ENCODE measurements at regions not wholly inside any gene's neighbourhood (a gene's known extent, or its start where the extent isn't known, plus 50 kb on each side); places are given as distances from the start of the nearest gene placed in this dataset.

DNA sequence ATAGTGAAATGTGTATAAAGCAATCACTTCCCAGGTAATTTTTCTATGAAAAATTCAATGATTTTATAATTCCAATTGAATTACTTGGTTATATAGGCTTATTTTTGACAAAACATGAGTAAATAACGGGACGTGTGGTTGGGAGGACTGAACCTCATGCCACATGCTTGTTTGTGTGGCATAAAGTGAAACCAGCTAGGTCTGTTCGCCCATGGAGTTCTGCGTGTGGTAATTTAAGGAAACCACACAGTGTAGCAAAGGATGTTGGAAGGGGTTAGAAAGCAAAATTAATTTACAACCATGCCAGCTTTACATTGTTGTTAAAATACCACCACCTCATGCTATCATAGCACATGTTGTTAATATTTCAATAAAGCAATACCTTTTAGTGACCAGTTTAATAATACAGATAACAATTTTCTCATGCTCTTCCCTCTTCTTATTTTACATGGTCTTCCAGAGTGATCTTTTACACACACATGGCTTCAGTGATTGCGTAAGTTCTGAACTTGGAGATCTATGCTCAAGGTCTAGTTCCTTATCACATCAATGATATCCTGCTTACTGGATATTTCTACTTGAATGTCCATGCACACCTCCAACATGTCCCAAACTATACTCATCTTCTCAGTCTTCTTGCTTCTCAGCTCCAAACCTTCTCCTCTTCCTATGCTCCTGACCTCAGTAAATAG lies 156.4 kb upstream of the ITGA4 start:
- DNase-seq (ENCODE audit: low read depth in 3 of 3, low spot score in 2 of 3): no peak

DNA sequence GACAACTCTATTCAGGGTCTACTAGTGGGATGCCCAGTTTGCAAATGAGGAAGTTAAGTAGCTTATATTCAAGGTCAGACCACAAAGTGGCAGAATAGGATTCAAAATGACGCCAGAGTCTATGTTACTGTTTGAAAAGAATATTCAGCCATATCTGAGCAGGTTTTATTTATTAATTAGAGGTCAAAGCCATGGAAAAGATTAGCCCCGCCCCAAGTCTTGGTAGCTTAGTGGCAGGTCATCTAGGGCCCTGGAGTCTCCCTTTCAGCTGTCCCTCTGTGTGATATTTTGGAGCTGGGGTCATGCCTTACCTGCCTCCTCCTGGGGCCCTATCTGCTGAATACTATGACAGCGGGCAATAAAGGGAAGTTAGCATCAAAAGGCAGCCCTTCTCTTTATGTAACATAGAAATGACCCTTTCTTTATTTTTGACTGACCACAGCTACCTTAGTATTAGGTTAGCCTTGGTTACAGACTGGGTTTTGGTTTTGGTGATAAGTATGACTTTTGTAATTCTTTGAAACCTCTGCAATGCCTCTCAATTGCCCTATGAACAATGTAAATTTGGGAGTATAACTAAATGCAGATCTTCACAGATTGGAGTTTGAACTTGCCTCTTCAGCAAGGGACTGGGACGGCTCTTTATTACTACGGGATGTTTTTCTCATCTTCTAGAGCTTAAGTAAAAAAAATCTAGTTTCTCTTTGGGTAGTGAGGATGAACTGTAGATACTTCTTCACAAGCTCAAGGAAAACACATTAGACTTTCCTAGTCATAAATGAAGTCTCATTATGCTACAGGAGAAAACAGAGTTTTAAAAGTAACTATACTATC lies 153.0 kb upstream of the ITGA4 start:
- DNase-seq (ENCODE audit: low read depth in 3 of 3, low spot score in 2 of 3): no peak

DNA sequence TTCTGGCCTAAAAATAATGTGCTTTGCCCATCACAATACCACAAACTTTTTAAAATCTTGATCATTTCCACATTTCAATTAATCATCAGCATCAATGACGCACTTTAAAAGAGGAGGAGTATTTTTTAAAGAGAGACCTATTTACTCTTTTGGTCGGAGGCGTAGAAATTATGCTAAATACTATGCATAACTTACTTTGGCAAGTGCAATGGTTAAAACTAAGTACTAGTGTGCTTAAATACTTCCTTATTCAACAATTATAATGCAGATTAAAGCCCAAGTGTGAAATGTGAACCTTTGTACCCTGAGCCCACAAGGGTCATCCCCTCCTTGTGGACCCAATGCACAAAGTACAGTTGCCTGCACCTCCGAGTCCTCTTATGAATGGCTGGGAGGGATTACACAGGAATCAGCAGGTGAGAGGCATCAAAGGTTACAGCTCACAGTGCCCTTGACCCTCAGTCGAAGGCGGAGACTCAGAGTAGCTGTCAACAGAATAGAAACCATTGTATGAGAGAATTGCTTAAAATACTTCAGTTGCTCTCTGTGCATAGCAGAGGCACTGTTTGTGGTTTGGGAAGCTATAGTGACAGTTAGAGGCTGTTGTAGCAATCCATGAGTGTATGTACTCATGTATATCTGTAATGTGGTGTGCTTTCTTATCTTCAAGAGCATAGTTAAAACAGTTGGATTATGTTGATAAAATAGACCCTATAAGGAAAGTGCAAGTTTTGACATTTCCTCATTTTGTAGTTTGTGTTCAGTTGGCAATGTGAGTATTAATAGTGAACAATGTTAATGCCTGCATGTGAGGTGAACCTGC lies 151.7 kb upstream of the ITGA4 start:
- DNase-seq (ENCODE audit: low read depth in 3 of 3, low spot score in 2 of 3): no peak

DNA sequence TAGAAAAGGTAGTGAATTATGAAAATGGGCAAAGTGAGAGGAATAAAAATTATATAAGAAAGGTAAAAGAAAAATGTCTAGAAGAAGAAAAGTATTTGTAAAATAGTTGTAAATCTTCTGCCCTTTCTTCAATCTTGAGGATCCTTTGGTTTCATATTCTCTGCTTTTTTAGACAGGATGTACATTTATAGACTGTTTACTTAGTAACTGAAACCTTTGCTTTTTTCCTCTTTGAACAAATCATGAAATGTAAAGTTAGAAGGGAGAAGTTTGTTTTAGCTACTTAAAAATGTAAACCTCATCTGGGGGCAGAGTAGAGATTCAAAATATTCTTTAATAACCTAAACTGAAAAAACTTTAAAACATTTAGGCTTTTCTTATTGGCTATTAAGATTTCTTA lies 150.4 kb upstream of the ITGA4 start:
- DNase-seq (ENCODE audit: low read depth in 3 of 3, low spot score in 2 of 3): no peak

DNA sequence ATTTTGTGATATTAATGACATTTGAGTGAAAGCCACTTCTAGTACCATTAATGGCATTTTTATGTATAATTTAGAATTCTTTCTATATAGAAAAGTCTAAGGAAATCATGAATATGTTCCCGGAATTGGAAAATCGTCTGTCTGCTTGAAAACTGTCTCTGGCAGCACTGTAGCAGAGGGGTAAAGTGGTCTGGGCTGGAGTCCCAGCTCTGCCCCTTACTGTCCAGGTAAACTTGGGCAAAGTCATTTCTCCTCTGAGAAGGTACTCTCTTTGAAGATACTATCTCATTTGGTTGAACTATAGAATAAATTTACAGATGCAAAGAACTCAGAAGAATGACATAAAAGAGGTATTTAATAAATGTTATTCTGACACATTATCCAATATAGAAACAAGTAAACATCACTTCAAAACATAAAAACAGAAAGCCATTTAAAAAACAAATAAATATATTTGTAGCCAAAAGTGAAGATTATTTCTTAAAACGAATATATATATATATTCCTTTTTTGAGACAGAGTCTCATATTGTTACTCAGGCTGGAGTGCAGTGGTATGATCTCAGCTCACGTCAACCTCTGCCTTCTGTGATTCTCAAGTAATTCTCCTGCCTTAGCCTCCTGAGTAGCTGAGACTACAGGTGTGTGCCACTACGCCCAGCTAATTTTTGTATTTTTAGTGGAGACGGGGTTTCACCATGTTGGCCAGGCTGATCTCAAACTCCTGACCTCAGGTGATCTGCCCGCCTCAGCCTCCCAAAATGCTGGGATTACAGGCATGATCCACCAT lies 149.8 kb upstream of the ITGA4 start:
- DNase-seq (ENCODE audit: low read depth in 3 of 3, low spot score in 2 of 3): no peak

DNA sequence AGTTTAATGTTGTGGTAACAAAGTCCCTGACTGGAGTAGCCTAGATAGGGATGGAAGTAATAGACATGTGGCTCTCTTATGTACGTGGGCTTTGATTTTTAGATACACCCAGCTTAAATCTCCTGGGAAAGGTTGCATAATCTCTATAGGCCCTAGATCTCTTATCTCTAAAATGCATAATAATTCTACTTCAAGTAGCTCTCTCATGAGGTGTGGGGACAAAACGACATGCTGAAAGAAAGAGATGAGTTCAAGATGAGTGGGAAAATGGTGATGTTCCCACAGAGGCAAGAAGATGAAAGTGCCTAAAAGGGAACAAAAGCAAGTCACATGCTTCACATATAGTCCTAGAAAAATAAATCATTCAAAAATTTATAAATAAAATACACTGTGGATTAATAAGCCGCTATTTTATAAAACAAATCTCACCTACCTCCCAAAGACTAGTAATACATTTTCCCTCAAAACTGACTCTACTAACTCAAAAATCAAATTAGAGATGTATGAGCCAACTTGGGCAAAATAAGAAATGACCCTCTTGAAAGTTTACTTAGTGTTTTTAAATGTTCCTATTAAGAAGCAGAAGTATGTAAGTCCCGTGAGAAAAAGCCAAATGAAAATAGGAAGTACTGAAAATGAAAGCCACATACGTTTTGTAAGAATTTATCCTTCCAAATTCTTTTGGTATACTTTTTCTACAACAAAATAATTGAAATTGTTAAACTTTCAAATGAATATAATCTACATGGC lies 148.2 kb upstream of the ITGA4 start:
- no peak for DNase-seq (ENCODE audit: low read depth in 3 of 3, low spot score in 2 of 3)

DNA sequence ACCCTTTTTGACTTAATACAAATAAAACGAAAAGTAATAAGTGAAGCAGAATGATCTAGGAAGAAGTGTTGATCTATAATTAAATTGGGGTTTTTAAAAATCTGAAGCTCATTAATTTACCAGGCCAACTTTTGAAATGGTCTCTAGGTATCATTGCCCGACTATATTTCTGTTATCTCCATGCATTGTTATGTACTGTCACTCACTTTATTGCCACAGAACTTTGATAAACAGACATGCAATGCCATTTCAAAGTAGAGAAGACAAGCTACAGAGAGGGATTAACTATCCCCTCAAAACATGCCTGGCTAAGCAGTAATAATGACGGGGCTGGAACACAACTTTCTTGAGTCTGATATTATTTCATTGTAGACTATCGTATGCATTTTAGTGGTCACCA lies 147.6 kb upstream of the ITGA4 start:
- no peak for DNase-seq (ENCODE audit: low read depth in 3 of 3, low spot score in 2 of 3)

DNA sequence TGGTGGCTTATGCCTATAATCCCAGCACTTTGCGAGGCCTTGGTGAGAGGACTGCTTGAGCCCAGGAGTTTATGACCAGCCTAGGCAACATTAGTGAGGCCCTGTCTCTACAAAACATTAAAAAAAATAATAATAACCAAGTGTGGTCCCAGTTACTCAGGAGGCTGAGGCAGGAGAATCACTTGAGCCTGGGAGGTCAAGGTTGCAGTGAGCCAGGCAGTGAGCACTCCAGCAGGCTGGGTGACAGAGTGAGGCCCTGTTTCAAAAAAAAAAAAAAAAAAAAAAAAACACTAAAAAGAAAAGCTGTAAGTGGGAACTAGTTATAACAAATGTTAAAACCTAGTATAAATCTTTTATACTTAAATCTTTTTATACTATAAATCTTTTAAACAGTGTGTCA lies 146.2 kb upstream of the ITGA4 start:
- no peak for DNase-seq (ENCODE audit: low read depth in 3 of 3, low spot score in 2 of 3)

DNA sequence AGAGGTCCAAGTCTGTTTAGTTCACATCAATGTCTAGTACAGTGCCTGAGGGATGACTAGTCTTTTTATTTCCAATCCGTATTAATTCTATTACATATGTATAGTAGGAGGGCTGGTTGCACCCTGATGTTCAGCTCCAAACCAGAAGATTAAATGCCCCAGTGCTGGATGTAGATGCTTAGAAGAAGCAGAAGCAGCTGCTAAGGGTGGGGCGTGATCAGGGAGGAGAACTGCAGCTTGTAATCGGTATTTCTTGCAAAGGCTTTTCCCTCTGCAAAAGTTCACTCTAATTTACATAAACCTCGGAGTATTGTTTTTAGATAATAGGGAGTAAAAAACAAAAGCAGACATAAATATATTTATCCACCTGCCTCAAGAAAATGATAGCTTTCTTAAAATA lies 145.3 kb upstream of the ITGA4 start:
- no peak for DNase-seq (ENCODE audit: low read depth in 3 of 3, low spot score in 2 of 3)

DNA sequence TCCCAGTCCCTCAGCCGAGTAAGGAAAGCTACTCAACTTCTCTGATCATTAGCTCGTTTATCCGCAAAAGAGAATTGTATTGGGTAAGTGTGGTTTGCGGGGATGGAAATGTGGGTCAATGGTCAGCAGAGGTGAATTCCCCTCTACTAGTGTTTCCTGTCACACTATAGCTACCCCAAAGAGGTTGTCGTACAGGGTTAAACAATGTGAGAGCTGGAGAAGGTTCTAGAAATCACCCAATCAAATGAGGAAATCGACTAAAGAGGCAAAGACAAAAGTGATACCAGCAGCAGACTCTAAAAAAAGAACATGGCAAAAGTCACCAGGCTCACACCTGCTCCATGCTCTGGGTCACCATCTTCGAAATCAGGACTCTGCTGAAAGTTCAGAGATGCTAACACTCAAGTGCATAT lies 144.7 kb upstream of the ITGA4 start:
- no peak for DNase-seq (ENCODE audit: low read depth in 3 of 3, low spot score in 2 of 3)

DNA sequence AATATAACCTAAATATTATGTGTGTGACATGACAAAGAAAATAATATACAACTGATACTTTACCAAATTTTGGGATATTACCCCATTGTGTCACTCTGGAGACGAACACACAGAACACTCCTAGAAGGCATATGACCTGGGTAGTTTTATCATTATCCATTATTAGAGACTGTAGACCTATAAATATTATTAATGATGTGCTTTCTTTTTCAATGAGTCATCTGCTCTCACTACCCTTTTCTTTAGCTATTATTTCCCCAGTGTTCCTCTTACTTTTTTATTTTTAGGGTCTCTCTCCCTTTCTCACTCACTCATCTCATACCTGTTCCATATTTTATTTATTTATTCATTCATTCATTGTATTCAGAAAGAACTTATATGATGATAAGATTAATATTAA lies 143.3 kb upstream of the ITGA4 start:
- DNase-seq (ENCODE audit: low read depth in 3 of 3, low spot score in 2 of 3): no peak

DNA sequence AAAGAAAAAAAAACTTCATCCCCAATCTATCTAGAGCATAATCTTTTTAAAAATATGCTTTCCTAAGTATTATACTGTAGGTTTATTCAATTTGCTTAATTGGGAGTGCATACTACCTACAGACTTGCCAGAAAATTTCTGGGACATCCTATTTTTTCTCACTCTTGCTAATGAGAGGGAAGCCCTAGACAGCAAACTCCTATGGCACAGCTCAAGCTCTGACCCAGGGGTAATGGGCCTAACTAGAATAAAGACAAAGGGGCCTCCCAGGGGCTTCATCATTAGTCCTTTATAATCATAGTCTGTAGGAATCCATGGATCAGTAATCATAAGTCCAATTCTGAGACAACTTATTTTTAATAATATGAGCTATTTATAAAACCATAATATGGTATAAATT lies 142.6 kb upstream of the ITGA4 start:
- no peak for DNase-seq (ENCODE audit: low read depth in 3 of 3, low spot score in 2 of 3)

DNA sequence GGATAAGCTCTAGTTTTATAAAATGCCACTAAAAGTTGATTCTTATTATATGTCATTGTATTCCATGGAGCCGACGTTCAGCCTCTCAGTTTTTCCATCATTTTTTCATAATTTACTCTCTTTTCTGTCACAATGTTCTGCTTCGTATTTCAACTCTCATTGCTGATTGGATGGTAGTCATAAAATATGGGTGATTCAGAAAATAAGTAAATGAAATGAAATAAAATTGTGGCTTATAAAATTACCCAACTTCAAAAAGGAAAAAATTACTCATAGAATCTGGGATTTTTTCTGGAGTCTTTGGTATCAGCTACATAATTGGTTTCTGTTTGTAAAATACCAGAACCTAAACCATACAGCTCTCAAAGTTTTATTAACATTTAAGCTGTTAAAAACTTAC lies 139.7 kb upstream of the ITGA4 start:
- DNase-seq (ENCODE audit: low read depth in 3 of 3, low spot score in 2 of 3): no peak

DNA sequence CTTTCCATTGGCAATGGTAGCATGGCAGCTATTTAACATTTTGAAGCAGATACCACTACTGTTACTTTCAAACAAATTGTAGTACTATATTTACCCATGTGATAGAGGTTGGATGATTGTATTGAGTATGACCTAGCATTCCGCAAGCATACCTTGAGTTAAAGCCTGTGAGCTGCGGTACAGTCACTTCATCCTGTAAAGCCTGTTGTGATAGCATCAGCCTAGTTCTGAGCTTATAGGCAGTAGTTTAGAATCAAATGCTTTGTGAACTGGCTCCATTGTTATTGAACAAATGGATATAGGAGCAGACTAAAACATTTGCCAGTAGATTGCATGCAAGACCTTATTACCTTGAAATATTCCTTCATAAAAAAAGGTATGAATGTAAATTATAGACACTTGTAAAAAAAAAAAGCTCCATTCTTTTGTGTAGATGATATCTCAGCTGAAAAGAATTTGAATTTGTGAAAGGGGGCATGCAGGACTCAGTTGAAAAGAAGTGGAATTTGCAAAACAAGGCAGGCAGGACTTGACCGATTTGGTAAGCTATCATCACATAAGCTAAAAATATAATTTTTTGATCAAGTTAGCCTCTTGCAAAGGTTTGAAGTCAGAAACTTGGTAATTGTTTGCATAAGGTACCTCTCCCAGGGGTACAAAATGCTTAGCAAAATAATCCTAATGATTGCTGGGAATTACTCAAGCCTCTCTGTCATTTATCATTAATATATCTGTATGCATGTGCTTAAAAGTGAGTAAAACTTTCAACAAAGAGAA lies 138.5 kb upstream of the ITGA4 start:
- DNase-seq (ENCODE audit: low read depth in 3 of 3, low spot score in 2 of 3): no peak

DNA sequence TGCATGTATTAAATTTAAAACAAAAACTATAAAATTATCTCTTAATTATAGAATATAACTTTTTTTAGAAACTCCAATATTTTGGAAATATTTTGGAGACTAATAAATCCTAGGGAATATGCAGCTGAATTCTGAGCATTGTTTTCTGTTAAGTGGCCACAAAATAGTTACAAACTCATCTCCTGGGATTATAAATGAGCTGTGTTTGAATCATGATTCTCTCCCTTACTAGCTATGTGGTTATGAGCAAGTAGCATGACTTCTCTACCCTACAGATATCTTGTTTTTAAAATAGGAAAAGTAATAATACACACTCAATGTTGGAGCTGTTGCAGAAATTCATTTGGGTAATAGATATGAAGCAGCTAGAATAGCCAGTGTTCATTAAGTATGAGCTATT lies 137.9 kb upstream of the ITGA4 start:
- no peak for DNase-seq (ENCODE audit: low read depth in 3 of 3, low spot score in 2 of 3)

DNA sequence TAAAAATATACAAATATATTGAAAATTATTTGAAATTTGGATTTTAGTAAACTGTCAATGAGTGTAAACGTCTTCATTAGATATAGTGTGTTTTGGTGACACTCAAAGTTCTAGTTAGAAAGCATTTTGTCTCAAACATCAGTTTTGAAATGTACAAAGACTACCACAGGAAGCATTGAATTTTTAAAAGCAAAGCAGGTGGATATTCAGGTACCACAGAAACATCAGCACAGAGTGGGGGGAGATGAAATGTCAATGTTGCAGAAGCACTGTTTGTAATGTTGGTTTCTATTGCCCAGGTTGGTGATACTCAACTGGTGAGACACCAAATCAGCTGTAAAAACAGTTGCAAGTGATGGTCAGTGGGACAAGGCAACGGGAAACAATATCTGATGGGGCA lies 136.5 kb upstream of the ITGA4 start:
- no peak for DNase-seq (ENCODE audit: low read depth in 3 of 3, low spot score in 2 of 3)

DNA sequence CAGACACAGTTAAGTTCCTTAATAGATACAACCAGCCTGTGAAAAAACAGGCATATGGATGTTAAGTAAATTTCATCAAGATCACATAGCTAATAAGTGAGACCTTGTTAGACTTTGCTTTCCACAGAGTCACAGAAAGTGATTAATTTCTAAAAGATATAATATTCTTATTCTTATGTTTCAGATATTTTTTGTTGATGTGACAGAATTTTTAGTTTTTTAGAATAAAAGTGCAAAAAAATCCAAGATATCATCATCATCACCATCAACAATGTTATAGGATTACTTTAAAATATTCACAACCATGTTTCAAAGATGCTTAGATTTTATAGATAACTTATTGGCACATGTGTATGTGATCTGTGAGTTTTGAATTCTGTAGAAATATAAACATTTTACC lies 132.3 kb upstream of the ITGA4 start:
- no peak for DNase-seq (ENCODE audit: low read depth in 3 of 3, low spot score in 2 of 3)

DNA sequence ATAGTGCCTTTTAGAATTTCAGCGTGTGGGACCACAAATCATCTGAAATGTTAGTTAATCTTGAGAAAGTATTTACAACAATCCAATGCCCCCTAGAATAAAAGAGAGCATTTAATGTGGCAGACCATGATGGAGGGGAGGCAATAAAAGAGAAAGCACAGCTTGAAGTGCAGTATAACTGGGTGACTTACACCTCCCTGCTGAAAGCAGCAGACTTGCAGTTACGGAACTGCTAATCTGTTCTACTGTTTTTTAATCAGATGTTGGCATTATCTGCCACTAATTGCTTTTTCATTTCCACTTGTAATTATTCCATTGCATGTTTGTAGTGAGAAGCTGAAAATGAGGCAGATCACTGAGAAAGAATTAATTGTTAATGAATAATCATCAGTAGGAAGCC lies 130.5 kb upstream of the ITGA4 start:
- no peak for DNase-seq (ENCODE audit: low read depth in 3 of 3, low spot score in 2 of 3)

DNA sequence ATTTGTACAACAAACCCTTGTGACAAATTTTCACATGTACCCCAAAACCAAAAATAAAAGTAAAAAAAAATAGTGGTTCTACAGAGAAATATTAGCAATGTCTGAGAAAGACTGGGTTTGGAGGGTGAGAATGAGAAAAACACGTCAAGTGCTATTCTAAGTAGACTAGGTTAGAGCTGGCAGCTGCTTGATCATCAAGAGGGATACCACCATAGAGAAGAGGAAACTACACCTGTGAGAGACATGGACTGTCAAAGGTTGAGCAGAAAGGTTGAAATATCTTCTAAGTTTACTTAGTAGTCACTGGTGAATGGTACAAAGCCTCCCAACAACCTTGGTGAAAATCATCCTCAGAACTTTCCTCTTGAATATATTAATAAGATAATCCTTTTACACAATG lies 126.9 kb upstream of the ITGA4 start:
- DNase-seq (ENCODE audit: low read depth in 3 of 3, low spot score in 2 of 3): no peak

All from right renal cortex interstitium (tissue), 3 donors.